IMR-90 (cell line): ENCODE measurements at regions not wholly inside any gene's neighbourhood (a gene's known extent, or its start where the extent isn't known, plus 50 kb on each side); places are given as distances from the start of the nearest gene placed in this dataset.

ENCODE experiments used
- ATAC-seq: fragments of 200-7000 bp; cut with Tn5 transposase; 2 replicates; pipeline ENCODE4 v1.9.1; 2020; ENCODE audit warnings: low read depth, mild to moderate bottlenecking, moderate library complexity
- BruUV-seq: library from RNA; stranded (reverse); fragments of 400-500 nt; replicated peaks from 2 replicates; lab custom pipeline; 2021; lab: Mats Ljungman, UMichigan
- CTCF ChIA-PET: fragments of 300-600 bp; formaldehyde crosslinking; extraction: SDS; loops from one replicate; lab custom pipeline; 2021; ENCODE audit warnings: antibody characterized with exemption; lab: Yijun Ruan, JAX
- POLR2A ChIA-PET: fragments of 300-600 bp; sonication (Branson Sonifier 250); formaldehyde crosslinking; loops from one replicate; lab custom pipeline; 2022; ENCODE audit warnings: antibody characterized with exemption; ENCODE audit not compliant: unreplicated experiment; lab: Charles Lee
- DNase-seq: peaks from one replicate; pipeline ENCODE4 v3.0.0; 2013
- H2AFZ ChIP-seq: replicated peaks from 2 replicates; pipeline ENCODE3; 2013; ENCODE audit warnings: low read length, mild to moderate bottlenecking; ENCODE audit not compliant: poor library complexity
- H2AK5ac ChIP-seq: 2 replicates; pipeline ENCODE4 v1.6.1; 2013; ENCODE audit warnings: low read depth, low read length, inconsistent platforms
- H2AK9ac ChIP-seq: replicated peaks from 2 replicates; pipeline ENCODE3; 2013; ENCODE audit warnings: mild to moderate bottlenecking, low read depth, low read length, moderate library complexity; ENCODE audit not compliant: poor library complexity
- H2BK120ac ChIP-seq: 2 replicates; pipeline ENCODE4 v1.6.1; 2013; ENCODE audit warnings: low read depth, low read length, inconsistent platforms
- H2BK15ac ChIP-seq: 3 replicates; pipeline ENCODE4 v1.6.1; 2013; ENCODE audit warnings: low read depth, low read length, inconsistent platforms
- H2BK20ac ChIP-seq: 2 replicates; pipeline ENCODE4 v1.6.1; 2013; ENCODE audit warnings: low read depth, mild to moderate bottlenecking, inconsistent platforms, low read length, moderate library complexity
- H2BK5ac ChIP-seq: 2 replicates; pipeline ENCODE4 v1.6.1; 2013; ENCODE audit warnings: mild to moderate bottlenecking, low read depth, low read length, inconsistent platforms; ENCODE audit not compliant: poor library complexity, severe bottlenecking
- H3K14ac ChIP-seq: replicated peaks from 2 replicates; pipeline ENCODE4 v1.6.1; 2013; ENCODE audit warnings: low read depth, low read length, inconsistent platforms
- H3K18ac ChIP-seq: 2 replicates; pipeline ENCODE4 v1.6.1; 2013; ENCODE audit warnings: low read depth, low read length, control low read depth
- H3K23ac ChIP-seq: 2 replicates; pipeline ENCODE4 v1.6.1; 2013; ENCODE audit warnings: low read depth, low read length, inconsistent platforms
- H3K27ac ChIP-seq: 2 replicates; pipeline ENCODE4 v1.5.1; 2013; ENCODE audit warnings: mild to moderate bottlenecking, control low read depth, low read length; ENCODE audit not compliant: insufficient read depth
- H3K27me3 ChIP-seq: 2 replicates; pipeline ENCODE4 v1.6.1; 2013; ENCODE audit warnings: low read length; ENCODE audit not compliant: control insufficient read depth, insufficient read depth
- H3K36me3 ChIP-seq: 2 replicates; pipeline ENCODE4 v1.6.1; 2013; ENCODE audit warnings: low read length, mixed read lengths; ENCODE audit not compliant: control insufficient read depth, insufficient read depth
- H3K4ac ChIP-seq: 2 replicates; pipeline ENCODE4 v1.6.1; 2013; ENCODE audit warnings: low read depth, low read length, inconsistent platforms
- H3K4me1 ChIP-seq: 2 replicates; pipeline ENCODE4 v1.6.1; 2013; ENCODE audit warnings: low read length, mixed read lengths; ENCODE audit not compliant: control insufficient read depth, insufficient read depth
- H3K4me2 ChIP-seq: 2 replicates; pipeline ENCODE4 v1.6.1; 2013; ENCODE audit warnings: low read depth, mild to moderate bottlenecking, control low read depth, low read length, moderate library complexity
- H3K4me3 ChIP-seq: 2 replicates; pipeline ENCODE4 v1.5.1; 2013; ENCODE audit warnings: low read depth, mild to moderate bottlenecking, control low read depth, low read length, moderate library complexity; ENCODE audit not compliant: insufficient read depth
- H3K56ac ChIP-seq: 2 replicates; pipeline ENCODE4 v1.6.1; 2013; ENCODE audit warnings: low read length, inconsistent platforms; ENCODE audit not compliant: insufficient read depth; ENCODE audit errors: extremely low read depth
- H3K79me1 ChIP-seq, 2 experiments: 2 replicates each; pipeline ENCODE4 v1.6.1; 2013; ENCODE audit warnings: low read length in 2 of 2, inconsistent platforms in 1 of 2, low read depth in 1 of 2
- H3K9ac ChIP-seq: 2 replicates; pipeline ENCODE4 v1.6.1; 2013; ENCODE audit warnings: low read depth, low read length, control low read depth
- H3K9me1 ChIP-seq: 2 replicates; pipeline ENCODE4 v1.6.1; 2013; ENCODE audit warnings: low read length, inconsistent platforms; ENCODE audit not compliant: insufficient read depth
- H3K9me3 ChIP-seq: 2 replicates; pipeline ENCODE4 v1.6.1; 2013; ENCODE audit warnings: low read length; ENCODE audit not compliant: control insufficient read depth, insufficient read depth
- H4K20me1 ChIP-seq: 2 replicates; pipeline ENCODE4 v1.6.1; 2013; ENCODE audit warnings: low read length, inconsistent platforms; ENCODE audit not compliant: insufficient read depth
- H4K5ac ChIP-seq: 2 replicates; pipeline ENCODE4 v1.6.1; 2013; ENCODE audit warnings: mild to moderate bottlenecking, low read depth, low read length, control low read depth
- H4K8ac ChIP-seq, 2 experiments: 2 replicates each; pipeline ENCODE4 v1.6.1; 2013; ENCODE audit warnings: low read depth in 2 of 2, low read length in 2 of 2, control low read depth in 1 of 2, inconsistent platforms in 1 of 2
- H4K91ac ChIP-seq: 2 replicates; pipeline ENCODE4 v1.6.1; 2013; ENCODE audit warnings: low read depth, low read length, inconsistent platforms; ENCODE audit not compliant: insufficient read depth
- CEBPB ChIP-seq: IDR thresholded peaks from 2 replicates; pipeline ENCODE4 v1.6.1; 2012; ENCODE audit warnings: low read depth, low read length, improper control_type of control experiment
- CHD1 ChIP-seq: IDR thresholded peaks from 2 replicates; pipeline ENCODE4 v1.6.1; 2012; ENCODE audit warnings: low read depth, low read length, improper control_type of control experiment
- FOS ChIP-seq: fragments of 150-350 bp; IDR thresholded peaks from 2 replicates; pipeline ENCODE4 v1.6.1; 2016; ENCODE audit warnings: low read depth, low read length
- MAZ ChIP-seq: IDR thresholded peaks from 2 replicates; pipeline ENCODE4 v1.6.1; 2012; ENCODE audit warnings: low read depth, mild to moderate bottlenecking, low read length, improper control_type of control experiment, moderate library complexity, borderline replicate concordance
- NFE2L2 ChIP-seq: fragments of 150-350 bp; IDR thresholded peaks from 2 replicates; pipeline ENCODE4 v1.6.1; 2016; ENCODE audit warnings: low read depth, mild to moderate bottlenecking, low read length
- RAD21 ChIP-seq: IDR thresholded peaks from 2 replicates; pipeline ENCODE4 v1.6.1; 2012; ENCODE audit warnings: low read length, improper control_type of control experiment
- SMC3 ChIP-seq: fragments of 150-350 bp; IDR thresholded peaks from 2 replicates; pipeline ENCODE4 v1.6.1; 2016; ENCODE audit warnings: low read depth, mild to moderate bottlenecking, antibody characterized with exemption, low read length, moderate library complexity
- WGBS, 2 experiments: methylation state at CpG; one replicate each; pipeline versions ENCODE4 v1.1.5 to v1.1.7; 2013; ENCODE audit warnings: missing lambda C conversion rate in 2 of 2; ENCODE audit not compliant: insufficient read length in 1 of 2; ENCODE audit errors: extremely low coverage in 2 of 2; 5-methylcytosine and 5-hydroxymethylcytosine counted together
- dilution Hi-C: fragments of 300-500 bp; cut with HindIII; formaldehyde crosslinking; loops from one replicate; pipeline ENCODE4 v1.14.3; 2018; ENCODE audit warnings: low sequenced_read_pairs; ENCODE audit not compliant: unreplicated experiment
- in situ Hi-C: fragments of 300-500 bp; cut with MboI; formaldehyde crosslinking; loops from 3 replicates; pipeline ENCODE4 v1.14.3; 2019; ENCODE audit warnings: low sequenced_read_pairs, inconsistent platforms, mixed read lengths
- intact Hi-C: fragments of 100-400 bp; cut with micrococcal nuclease; formaldehyde crosslinking; loops from 2 replicates; pipeline ENCODE4 v1.10.0; 2022
- TF ChIP-seq, protein P1 (sequence below): fragments of 150-350 bp; IDR thresholded peaks from 2 replicates; pipeline ENCODE4 v1.6.1; 2017; ENCODE audit warnings: mild to moderate bottlenecking, antibody characterized with exemption, low read length, low read depth
- TF ChIP-seq, protein P2 (sequence below): conservative IDR thresholded peaks from 2 replicates; pipeline ENCODE4 v1.5.1; 2012; ENCODE audit warnings: mild to moderate bottlenecking, low read depth, low read length, improper control_type of control experiment

DNA sequence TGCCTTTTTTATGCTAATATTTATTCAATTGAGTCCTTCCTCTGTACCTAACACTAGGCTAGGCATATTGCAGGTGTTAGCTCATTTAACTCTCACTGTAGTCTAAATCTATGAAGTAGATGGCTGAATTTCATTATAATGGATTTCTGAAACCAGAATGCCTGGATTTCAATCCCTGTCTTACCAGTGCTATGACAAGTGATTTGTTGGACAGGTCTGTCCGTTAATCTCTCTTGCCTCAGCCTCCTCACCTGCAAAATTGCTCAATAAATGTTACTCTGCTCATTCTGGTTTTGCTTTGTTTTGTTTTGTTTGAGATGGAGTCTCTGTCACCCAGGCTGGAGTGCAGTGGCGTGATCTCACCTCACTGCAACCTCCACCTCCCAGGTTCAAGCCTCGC lies 146.1 kb upstream of the ADGRL2 start:
- no peak overlapping the region for H3K23ac ChIP-seq
- H3K9me1 ChIP-seq = no peaks in the 10 kb centered on the region
- H3K4ac ChIP-seq = no peak overlapping the region
- ChIA-PET POLR2A (interaction anchor here (0.6 kb wide), 1 partner anchor 101 kb away, joined by 3 read pairs; no protein-coding TSS in a partner anchor), CTCF (no interaction called here)
- no peaks in the 10 kb centered on the region for H3K79me1 ChIP-seq
- H2BK20ac ChIP-seq = no peak overlapping the region
- H3K14ac ChIP-seq = no peak overlapping the region
- BruUV-seq = no TSS peak
- H3K4me1 ChIP-seq = no peaks in the 10 kb centered on the region
- H3K27me3 ChIP-seq = no peaks in the 10 kb centered on the region; the same call in 1 of the 2 replicates
- intact Hi-C loops (no loop called here), in situ Hi-C loops (no loop called here), dilution Hi-C loops (no loop called here)
- ATAC-seq = no peak
- no peaks in the 10 kb centered on the region for H4K20me1 ChIP-seq
- H2AK5ac ChIP-seq = no peak overlapping the region
- H4K8ac ChIP-seq = no peak overlapping the region
- no peak overlapping the region for H3K4me3 ChIP-seq
- H2BK15ac ChIP-seq = no peak overlapping the region
- H4K5ac ChIP-seq = no peak overlapping the region
- H2BK120ac ChIP-seq = no peak overlapping the region
- H2BK5ac ChIP-seq = no peak overlapping the region
- H3K9ac ChIP-seq = no peak overlapping the region
- no peak overlapping the region for H3K27ac ChIP-seq
- no peak overlapping the region for H3K4me2 ChIP-seq
- H3K18ac ChIP-seq = no peak overlapping the region
- no peak overlapping the region for H2AK9ac ChIP-seq
- no peak overlapping the region for H3K56ac ChIP-seq
- no peak overlapping the region for H4K91ac ChIP-seq
- WGBS, 2 experiments = no CpG with 5 or more reads among the region's 3 CpGs
- no peak for DNase-seq
- TF ChIP-seq CHD1 (no peak), RAD21 (no peak), MAZ (no peak), SMC3 (no peak), NFE2L2 (no peak), FOS (no peak), CEBPB (no peak)
- TF ChIP-seq, protein P1, sequence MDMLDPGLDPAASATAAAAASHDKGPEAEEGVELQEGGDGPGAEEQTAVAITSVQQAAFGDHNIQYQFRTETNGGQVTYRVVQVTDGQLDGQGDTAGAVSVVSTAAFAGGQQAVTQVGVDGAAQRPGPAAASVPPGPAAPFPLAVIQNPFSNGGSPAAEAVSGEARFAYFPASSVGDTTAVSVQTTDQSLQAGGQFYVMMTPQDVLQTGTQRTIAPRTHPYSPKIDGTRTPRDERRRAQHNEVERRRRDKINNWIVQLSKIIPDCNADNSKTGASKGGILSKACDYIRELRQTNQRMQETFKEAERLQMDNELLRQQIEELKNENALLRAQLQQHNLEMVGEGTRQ = no peak
- TF ChIP-seq, protein P2, sequence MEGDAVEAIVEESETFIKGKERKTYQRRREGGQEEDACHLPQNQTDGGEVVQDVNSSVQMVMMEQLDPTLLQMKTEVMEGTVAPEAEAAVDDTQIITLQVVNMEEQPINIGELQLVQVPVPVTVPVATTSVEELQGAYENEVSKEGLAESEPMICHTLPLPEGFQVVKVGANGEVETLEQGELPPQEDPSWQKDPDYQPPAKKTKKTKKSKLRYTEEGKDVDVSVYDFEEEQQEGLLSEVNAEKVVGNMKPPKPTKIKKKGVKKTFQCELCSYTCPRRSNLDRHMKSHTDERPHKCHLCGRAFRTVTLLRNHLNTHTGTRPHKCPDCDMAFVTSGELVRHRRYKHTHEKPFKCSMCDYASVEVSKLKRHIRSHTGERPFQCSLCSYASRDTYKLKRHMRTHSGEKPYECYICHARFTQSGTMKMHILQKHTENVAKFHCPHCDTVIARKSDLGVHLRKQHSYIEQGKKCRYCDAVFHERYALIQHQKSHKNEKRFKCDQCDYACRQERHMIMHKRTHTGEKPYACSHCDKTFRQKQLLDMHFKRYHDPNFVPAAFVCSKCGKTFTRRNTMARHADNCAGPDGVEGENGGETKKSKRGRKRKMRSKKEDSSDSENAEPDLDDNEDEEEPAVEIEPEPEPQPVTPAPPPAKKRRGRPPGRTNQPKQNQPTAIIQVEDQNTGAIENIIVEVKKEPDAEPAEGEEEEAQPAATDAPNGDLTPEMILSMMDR = no peak
- H3K9me3 ChIP-seq = no peaks in the 10 kb centered on the region
- H3K36me3 ChIP-seq = no peaks in the 10 kb centered on the region
- H2AFZ ChIP-seq = no peak overlapping the region
